ENCODE measurements at regions not wholly inside any gene's neighbourhood (a gene's known extent, or its start where the extent isn't known, plus 50 kb on each side); places are given as distances from the start of the nearest gene placed in this dataset.

- no peak for TF ChIP-seq CTCF (IDR thresholded peaks at IDR 0.05; ENCODE audit: low read depth, low read length, missing input control)
- TF ChIP-seq GABPA (IDR thresholded peaks at IDR 0.05 in 1 of 2, conservative IDR thresholded peaks at IDR 0.05 in 1 of 2) = no peak
- TF ChIP-seq REST (IDR thresholded peaks at IDR 0.05) = no peak
- TF ChIP-seq NR2F2 (IDR thresholded peaks at IDR 0.05) = no peak
- no peak for TF ChIP-seq RXRA (IDR thresholded peaks at IDR 0.05)
- no peak for TF ChIP-seq MAX (IDR thresholded peaks at IDR 0.05)
- TF ChIP-seq RAD21 (IDR thresholded peaks at IDR 0.05) = no peak
Measured at GRCh38 chr4:45425135-45425534, 698.7 kb downstream of the GABRG1 start.

Data from liver (tissue), 3 donors.